ENCODE measurements at regions not wholly inside any gene's neighbourhood (a gene's known extent, or its start where the extent isn't known, plus 50 kb on each side); places are given as distances from the start of the nearest gene placed in this dataset.
"Not testable (repeated sequence)": the region's sequence is repeated elsewhere in the genome, so short reads cannot be mapped to it uniquely, and the experiment has no call there.

- Histone ChIP-seq H3K9me2 (ENCODE audit: insufficient read depth) (no peaks in the 10 kb centered on the region), H4K20me1 (ENCODE audit: insufficient read depth) (no peaks in the 10 kb centered on the region), H3K27ac (no peak overlapping the region), H3K4me3 (no peak overlapping the region), H3K36me3 (ENCODE audit: low read depth) (no peaks in the 10 kb centered on the region), H3K4me1 (ENCODE audit: insufficient read depth) (no peaks in the 10 kb centered on the region), H2AFZ (no peak overlapping the region), H3K4me2 (ENCODE audit: unreplicated experiment) (no peak overlapping the region), H3K79me2 (ENCODE audit: insufficient read depth) (no peaks in the 10 kb centered on the region), H3K9me3 (ENCODE audit: low read depth) (no peaks in the 10 kb centered on the region), H3K27me3 (replicated peaks; ENCODE audit: insufficient read depth) (no peaks in the 10 kb centered on the region), H3K9ac (no peak overlapping the region), H3F3A (ENCODE audit: insufficient read depth) (no peaks in the 10 kb centered on the region)
- in situ Hi-C loops (cut with MboI) = no loop called here
- 0% methylated on average over 1 of the region's 1 CpG for WGBS, 2 experiments (ENCODE audit: low coverage in 1 of 2, low lambda C conversion rate in 2 of 2, missing lambda C conversion rate in 2 of 2)
- TF ChIP-seq EZH2phosphoT487 (IDR thresholded peaks at IDR 0.05; ENCODE audit: insufficient read depth, low read depth) (no peak), EZH2 (IDR thresholded peaks at IDR 0.05; ENCODE audit: insufficient read depth, poor library complexity, severe bottlenecking) (no peak)
- DNase-seq = no peak
These were observed 303.9 kb upstream of the PABPC4L start for GRCh38 chr4:134505511-134505910.

- Histone ChIP-seq H3K27ac (no peak overlapping the region), H4K20me1 (ENCODE audit: insufficient read depth) (no peaks in the 10 kb centered on the region), H3K9ac (no peak overlapping the region), H3K9me3 (ENCODE audit: low read depth) (no peaks in the 10 kb centered on the region), H3K4me3 (no peak overlapping the region), H3K9me2 (ENCODE audit: insufficient read depth) (no peaks in the 10 kb centered on the region), H3K36me3 (ENCODE audit: low read depth) (no peaks in the 10 kb centered on the region), H3K27me3 (replicated peaks; ENCODE audit: insufficient read depth) (no peaks in the 10 kb centered on the region), H2AFZ (no peak overlapping the region), H3K79me2 (ENCODE audit: insufficient read depth) (no peaks in the 10 kb centered on the region), H3K4me1 (ENCODE audit: insufficient read depth) (no peaks in the 10 kb centered on the region), H3F3A (ENCODE audit: insufficient read depth) (no peaks in the 10 kb centered on the region), H3K4me2 (ENCODE audit: unreplicated experiment) (no peak overlapping the region)
- 56 to 68% methylated on average over 14 to 16 of the region's 16 CpGs for WGBS, 2 experiments (ENCODE audit: low coverage in 1 of 2, low lambda C conversion rate in 2 of 2, missing lambda C conversion rate in 2 of 2)
- in situ Hi-C loops (cut with MboI) = no loop called here
- TF ChIP-seq EZH2 (IDR thresholded peaks at IDR 0.05; ENCODE audit: insufficient read depth, poor library complexity, severe bottlenecking) = no peak
- TF ChIP-seq EZH2phosphoT487 (IDR thresholded peaks at IDR 0.05; ENCODE audit: insufficient read depth, low read depth) = no peak
- no peak for DNase-seq
These were observed 300.5 kb upstream of the PABPC4L start for GRCh38 chr4:134501973-134502643.

GRCh38 chr4:134501488-134501887 lies 299.9 kb upstream of the PABPC4L start:
- H3K9me2 ChIP-seq (ENCODE audit: insufficient read depth); H3K4me3 ChIP-seq; H3K27ac ChIP-seq; H3K4me2 ChIP-seq (ENCODE audit: unreplicated experiment); H3K9me3 ChIP-seq (ENCODE audit: low read depth); H4K20me1 ChIP-seq (ENCODE audit: insufficient read depth); H3K4me1 ChIP-seq (ENCODE audit: insufficient read depth); H3F3A ChIP-seq (ENCODE audit: insufficient read depth); H2AFZ ChIP-seq; H3K79me2 ChIP-seq (ENCODE audit: insufficient read depth); in situ Hi-C loops (cut with MboI); H3K27me3 ChIP-seq (replicated peaks; ENCODE audit: insufficient read depth); H3K9ac ChIP-seq; DNase-seq; H3K36me3 ChIP-seq (ENCODE audit: low read depth): not testable (repeated sequence)
- WGBS, 2 experiments (ENCODE audit: low coverage in 1 of 2, low lambda C conversion rate in 2 of 2, missing lambda C conversion rate in 2 of 2) = 54 to 56% methylated on average over 8 to 9 of the region's 11 CpGs

- Histone ChIP-seq H3K9me2 (ENCODE audit: insufficient read depth) (no peaks in the 10 kb centered on the region), H2AFZ (no peak overlapping the region), H3K9me3 (ENCODE audit: low read depth) (no peaks in the 10 kb centered on the region), H3K36me3 (ENCODE audit: low read depth) (no peaks in the 10 kb centered on the region), H3K27me3 (replicated peaks; ENCODE audit: insufficient read depth) (no peaks in the 10 kb centered on the region), H3K4me2 (ENCODE audit: unreplicated experiment) (no peak overlapping the region), H3F3A (ENCODE audit: insufficient read depth) (no peaks in the 10 kb centered on the region), H3K4me1 (ENCODE audit: insufficient read depth) (no peaks in the 10 kb centered on the region), H3K27ac (no peak overlapping the region), H3K9ac (no peak overlapping the region), H3K4me3 (no peak overlapping the region), H4K20me1 (ENCODE audit: insufficient read depth) (no peaks in the 10 kb centered on the region), H3K79me2 (ENCODE audit: insufficient read depth) (no peaks in the 10 kb centered on the region)
- 0 to 4% methylated on average over 1 of the region's 1 CpG for WGBS, 2 experiments (ENCODE audit: low coverage in 1 of 2, low lambda C conversion rate in 2 of 2, missing lambda C conversion rate in 2 of 2)
- no peak for TF ChIP-seq EZH2phosphoT487 (IDR thresholded peaks at IDR 0.05; ENCODE audit: insufficient read depth, low read depth)
- no peak for TF ChIP-seq EZH2 (IDR thresholded peaks at IDR 0.05; ENCODE audit: insufficient read depth, poor library complexity, severe bottlenecking)
- in situ Hi-C loops (cut with MboI) = no loop called here
- no peak for DNase-seq
These were observed 297.5 kb upstream of the PABPC4L start for GRCh38 chr4:134499074-134499473.

- H3K4me1 ChIP-seq (ENCODE audit: insufficient read depth) = no peaks in the 10 kb centered on the region
- no peak overlapping the region for H2AFZ ChIP-seq
- H3K4me2 ChIP-seq (ENCODE audit: unreplicated experiment) = no peak overlapping the region
- H3K4me3 ChIP-seq = no peak overlapping the region
- DNase-seq = no peak
- 17 to 59% methylated on average over 1 of the region's 1 CpG for WGBS, 2 experiments (ENCODE audit: low coverage in 1 of 2, low lambda C conversion rate in 2 of 2, missing lambda C conversion rate in 2 of 2)
- no peak overlapping the region for H3K27ac ChIP-seq
- H3K9me3 ChIP-seq (ENCODE audit: low read depth) = no peaks in the 10 kb centered on the region
- no peaks in the 10 kb centered on the region for H3K79me2 ChIP-seq (ENCODE audit: insufficient read depth)
- no peaks in the 10 kb centered on the region for H3K27me3 ChIP-seq (replicated peaks; ENCODE audit: insufficient read depth)
- TF ChIP-seq EZH2phosphoT487 (IDR thresholded peaks at IDR 0.05; ENCODE audit: insufficient read depth, low read depth) (no peak), EZH2 (IDR thresholded peaks at IDR 0.05; ENCODE audit: insufficient read depth, poor library complexity, severe bottlenecking) (no peak)
- H3K9me2 ChIP-seq (ENCODE audit: insufficient read depth) = no peaks in the 10 kb centered on the region
- no peaks in the 10 kb centered on the region for H3K36me3 ChIP-seq (ENCODE audit: low read depth)
- no peaks in the 10 kb centered on the region for H3F3A ChIP-seq (ENCODE audit: insufficient read depth)
- no peaks in the 10 kb centered on the region for H4K20me1 ChIP-seq (ENCODE audit: insufficient read depth)
- in situ Hi-C loops (cut with MboI) = no loop called here
- no peak overlapping the region for H3K9ac ChIP-seq
These were observed 289.3 kb upstream of the PABPC4L start for GRCh38 chr4:134490863-134491262.

GRCh38 chr4:134483514-134483913 lies 281.9 kb upstream of the PABPC4L start:
- 30 to 33% methylated on average over 3 of the region's 3 CpGs for WGBS, 2 experiments (ENCODE audit: low coverage in 1 of 2, low lambda C conversion rate in 2 of 2, missing lambda C conversion rate in 2 of 2)
- H3K79me2 ChIP-seq (ENCODE audit: insufficient read depth); H4K20me1 ChIP-seq (ENCODE audit: insufficient read depth); H3K9me3 ChIP-seq (ENCODE audit: low read depth); H2AFZ ChIP-seq; H3K9me2 ChIP-seq (ENCODE audit: insufficient read depth); H3K4me2 ChIP-seq (ENCODE audit: unreplicated experiment); H3K4me3 ChIP-seq; H3K4me1 ChIP-seq (ENCODE audit: insufficient read depth); H3K27ac ChIP-seq; H3K36me3 ChIP-seq (ENCODE audit: low read depth); DNase-seq; H3K27me3 ChIP-seq (replicated peaks; ENCODE audit: insufficient read depth); H3K9ac ChIP-seq; H3F3A ChIP-seq (ENCODE audit: insufficient read depth); in situ Hi-C loops (cut with MboI): not testable (repeated sequence)

All from GM23248 (cell line).